Right atrium auricular region (tissue), 2 donors: ENCODE measurements at regions not wholly inside any gene's neighbourhood (a gene's known extent, or its start where the extent isn't known, plus 50 kb on each side); places are given as distances from the start of the nearest gene placed in this dataset.

ENCODE experiments used
- DNase-seq: peaks from one replicate; pipeline ENCODE4 v3.0.0-alpha.2; 2019; ENCODE audit warnings: low spot score
- H3K27ac ChIP-seq, 2 donors: fragments of 200-600 bp; sonication (generic); 1 replicate in 1 of 2; 2 replicates in 1 of 2; pipeline ENCODE4 v1.5.1; 2016 to 2019
- H3K27me3 ChIP-seq, 2 donors: fragments of 200-600 bp; sonication (generic); one replicate each; pipeline versions ENCODE4 v1.5.1 to v1.6.0; 2017 to 2019
- H3K36me3 ChIP-seq: fragments of 200-600 bp; sonication (generic); one replicate; pipeline ENCODE4 v1.5.1; 2016
- H3K4me1 ChIP-seq, 2 donors: fragments of 200-600 bp; sonication (generic); one replicate each; pipeline versions ENCODE4 v1.5.1 to v1.6.0; 2017 to 2019
- H3K4me3 ChIP-seq, 2 donors: fragments of 200-600 bp; sonication (generic); 1 replicate in 1 of 2; 2 replicates in 1 of 2; pipeline ENCODE4 v1.5.1; 2017 to 2019; ENCODE audit warnings: mild to moderate bottlenecking in 1 of 2, moderate library complexity in 1 of 2
- H3K9me3 ChIP-seq, 2 donors: fragments of 200-600 bp; sonication (generic); one replicate each; pipeline ENCODE4 v1.5.1; 2019
- TF ChIP-seq, protein P1 (sequence below), 2 donors: fragments of 200-600 bp; sonication (generic); IDR thresholded peaks; one replicate each; pipeline ENCODE4 v1.5.1; 2019; ENCODE audit warnings: antibody characterized with exemption in 2 of 2

DNA sequence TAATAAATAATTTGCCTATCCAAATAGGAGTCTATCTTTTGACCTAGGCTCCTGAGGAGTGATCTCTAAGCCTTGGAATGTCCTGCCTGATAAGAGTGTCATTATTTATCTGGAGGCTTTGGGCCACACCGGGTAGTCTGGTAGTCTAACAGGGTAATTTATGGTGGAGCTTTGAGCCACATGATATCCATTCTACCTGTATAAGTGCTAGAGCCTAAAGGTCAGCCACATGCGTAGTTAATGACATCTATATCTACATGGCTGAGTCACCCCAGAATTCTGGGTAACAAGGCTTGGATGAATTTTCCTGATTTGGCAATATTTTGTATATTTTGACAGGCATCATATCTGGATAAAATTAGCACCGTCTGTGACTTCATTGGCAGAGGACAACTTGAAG is 681.4 kb downstream of the MCTP2 start:
- peaks cover 0 to 31% of the 10 kb centered on the region in 2 donors for H3K9me3 ChIP-seq

DNA sequence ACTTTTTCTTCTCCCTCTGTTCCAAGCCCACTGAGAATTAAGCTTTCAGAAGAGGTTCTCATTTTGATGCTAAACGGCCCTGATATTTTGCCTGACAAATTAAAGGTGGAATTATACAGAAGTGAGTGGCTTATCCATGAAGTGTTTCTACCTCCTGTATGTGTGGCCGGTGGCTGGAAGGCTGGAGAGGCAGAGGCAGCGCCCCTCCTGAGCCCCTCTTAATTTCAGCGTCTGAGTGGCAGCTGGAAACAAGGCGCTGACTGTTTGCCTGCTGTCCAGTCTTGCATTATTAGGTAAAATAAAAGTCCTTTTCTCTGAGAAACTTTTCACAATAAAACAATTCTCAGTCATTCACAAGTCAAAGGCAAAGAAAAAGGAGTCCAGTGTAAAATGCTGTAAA is 685.7 kb downstream of the MCTP2 start:
- Histone ChIP-seq H3K4me3 (no peak overlapping the region), H3K4me1 (no peaks in the 10 kb centered on the region), H3K9me3 (peaks cover 0 to 11% of the 10 kb centered on the region in 2 donors), H3K36me3 (no peaks in the 10 kb centered on the region), H3K27ac (no peak overlapping the region), H3K27me3 (no peaks in the 10 kb centered on the region)
- DNase-seq, result no peak
- TF ChIP-seq, protein P1, sequence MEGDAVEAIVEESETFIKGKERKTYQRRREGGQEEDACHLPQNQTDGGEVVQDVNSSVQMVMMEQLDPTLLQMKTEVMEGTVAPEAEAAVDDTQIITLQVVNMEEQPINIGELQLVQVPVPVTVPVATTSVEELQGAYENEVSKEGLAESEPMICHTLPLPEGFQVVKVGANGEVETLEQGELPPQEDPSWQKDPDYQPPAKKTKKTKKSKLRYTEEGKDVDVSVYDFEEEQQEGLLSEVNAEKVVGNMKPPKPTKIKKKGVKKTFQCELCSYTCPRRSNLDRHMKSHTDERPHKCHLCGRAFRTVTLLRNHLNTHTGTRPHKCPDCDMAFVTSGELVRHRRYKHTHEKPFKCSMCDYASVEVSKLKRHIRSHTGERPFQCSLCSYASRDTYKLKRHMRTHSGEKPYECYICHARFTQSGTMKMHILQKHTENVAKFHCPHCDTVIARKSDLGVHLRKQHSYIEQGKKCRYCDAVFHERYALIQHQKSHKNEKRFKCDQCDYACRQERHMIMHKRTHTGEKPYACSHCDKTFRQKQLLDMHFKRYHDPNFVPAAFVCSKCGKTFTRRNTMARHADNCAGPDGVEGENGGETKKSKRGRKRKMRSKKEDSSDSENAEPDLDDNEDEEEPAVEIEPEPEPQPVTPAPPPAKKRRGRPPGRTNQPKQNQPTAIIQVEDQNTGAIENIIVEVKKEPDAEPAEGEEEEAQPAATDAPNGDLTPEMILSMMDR (IDR thresholded peaks at IDR 0.05), result no peak

More for the DNA sequence above, 681.4 kb downstream of the MCTP2 start:
- Histone ChIP-seq H3K4me1 (no peaks in the 10 kb centered on the region), H3K27ac (no peak overlapping the region), H3K4me3 (no peak overlapping the region), H3K36me3 (no peaks in the 10 kb centered on the region), H3K27me3 (no peaks in the 10 kb centered on the region)
- no peak for DNase-seq
- TF ChIP-seq, protein P1 (IDR thresholded peaks at IDR 0.05), result no peak

DNA sequence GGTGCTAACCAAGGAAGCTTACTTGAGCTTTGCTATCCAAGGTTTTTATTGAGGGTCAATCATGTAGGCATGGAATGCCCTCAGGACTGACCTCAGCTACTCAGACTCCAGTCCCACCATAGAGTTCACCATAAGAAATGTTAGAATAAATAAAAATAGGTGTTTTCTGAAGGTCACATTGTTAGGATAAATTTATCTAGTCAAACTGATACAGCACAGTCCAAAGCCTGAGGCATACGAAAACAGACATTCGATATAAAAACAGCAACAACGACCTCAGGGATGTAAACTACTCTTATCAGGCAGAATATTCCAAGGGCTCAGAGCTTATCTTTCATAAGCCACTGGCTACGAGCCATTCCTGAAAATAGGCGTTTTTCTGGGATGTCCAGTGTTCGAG is 690.6 kb downstream of the MCTP2 start:
- Histone ChIP-seq H3K36me3 (no peaks in the 10 kb centered on the region), H3K9me3 (no peaks in the 10 kb centered on the region), H3K4me1 (no peaks in the 10 kb centered on the region), H3K27me3 (no peaks in the 10 kb centered on the region), H3K27ac (no peak overlapping the region), H3K4me3 (no peak overlapping the region)
- TF ChIP-seq, protein P1 (IDR thresholded peaks at IDR 0.05), result no peak
- no peak for DNase-seq

DNA sequence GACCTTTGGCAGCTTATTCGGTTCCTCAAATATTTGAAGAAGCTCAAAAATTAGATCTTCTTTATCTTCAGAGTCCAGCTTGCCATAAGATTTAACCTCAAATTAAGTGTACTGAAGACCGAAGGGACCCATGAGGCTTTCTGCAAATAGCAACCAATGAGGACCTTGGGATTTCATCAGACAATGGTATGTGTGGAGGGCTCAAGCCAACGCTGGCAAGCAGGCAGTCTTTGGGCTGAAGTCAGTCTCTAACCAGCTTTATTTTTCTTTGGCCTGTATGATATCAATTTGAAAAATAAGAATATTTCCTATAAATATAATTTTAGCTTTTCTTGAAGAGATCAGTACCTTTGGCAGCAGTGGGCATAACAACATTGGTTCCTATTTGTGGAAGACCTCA is 692.7 kb downstream of the MCTP2 start:
- Histone ChIP-seq H3K4me1 (no peaks in the 10 kb centered on the region), H3K9me3 (no peaks in the 10 kb centered on the region), H3K27ac (no peak overlapping the region), H3K36me3 (no peaks in the 10 kb centered on the region), H3K27me3 (no peaks in the 10 kb centered on the region), H3K4me3 (no peak overlapping the region)
- DNase-seq, result no peak
- TF ChIP-seq, protein P1 (IDR thresholded peaks at IDR 0.05), result no peak

DNA sequence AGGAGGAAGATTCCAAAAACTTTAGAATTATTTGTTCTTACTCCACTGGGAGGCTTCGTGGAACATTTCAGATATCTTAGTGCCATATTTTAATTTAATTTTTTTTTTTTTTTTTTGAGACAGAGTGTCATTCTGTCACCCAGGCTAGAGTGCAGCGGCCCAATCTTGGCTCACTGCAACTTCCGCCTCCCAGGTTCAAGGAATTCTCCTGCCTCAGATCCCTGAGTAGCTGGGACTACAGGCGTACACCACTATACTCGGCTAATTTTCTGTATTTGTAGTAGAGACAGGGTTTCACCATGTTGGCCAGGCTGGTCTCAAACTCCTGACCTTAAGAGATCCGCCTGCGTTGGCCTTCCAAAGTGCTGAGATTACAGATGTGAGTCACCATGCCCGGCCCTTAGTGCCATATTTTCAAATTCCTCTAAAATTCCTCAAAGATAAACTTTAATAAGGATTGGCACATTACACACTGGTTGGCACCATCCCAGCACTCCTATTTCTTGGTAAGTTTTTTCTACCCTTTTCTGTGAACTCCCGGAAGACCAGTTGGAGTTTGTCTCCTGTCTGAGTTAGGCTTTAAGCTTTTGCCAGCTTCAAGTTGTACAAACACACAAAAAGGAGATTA is 693.7 kb downstream of the MCTP2 start:
- DNase-seq, result peak; percentile 67
- Histone ChIP-seq H3K36me3 (no peaks in the 10 kb centered on the region), H3K4me1 (no peaks in the 10 kb centered on the region), H3K9me3 (no peaks in the 10 kb centered on the region), H3K4me3 (no peak overlapping the region), H3K27ac (no peak overlapping the region), H3K27me3 (no peaks in the 10 kb centered on the region)
- TF ChIP-seq, protein P1 (IDR thresholded peaks at IDR 0.05), result no peak

DNA sequence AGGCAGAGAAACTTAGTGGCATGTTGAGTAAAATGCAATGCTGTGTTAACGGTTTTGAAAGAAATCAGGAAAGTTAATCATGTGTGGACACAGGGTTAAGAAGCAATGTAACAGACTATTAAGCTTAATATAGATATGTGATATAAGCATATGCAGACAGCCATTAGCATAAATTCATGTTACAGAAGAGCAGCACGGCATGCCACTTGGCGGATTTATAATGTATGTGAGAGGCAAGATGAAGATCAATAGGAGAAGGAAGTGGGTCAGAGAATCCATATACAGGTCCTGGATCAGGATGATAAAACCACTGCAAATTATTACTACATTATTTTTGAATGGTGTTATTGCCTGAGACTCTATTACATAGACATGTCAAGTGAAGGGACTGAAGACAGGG is 694.3 kb downstream of the MCTP2 start:
- Histone ChIP-seq H3K9me3 (no peaks in the 10 kb centered on the region), H3K36me3 (no peaks in the 10 kb centered on the region), H3K4me3 (no peak overlapping the region), H3K4me1 (no peaks in the 10 kb centered on the region), H3K27ac (no peak overlapping the region), H3K27me3 (no peaks in the 10 kb centered on the region)
- no peak for DNase-seq
- TF ChIP-seq, protein P1 (IDR thresholded peaks at IDR 0.05), result no peak
